ENCODE measurements at regions not wholly inside any gene's neighbourhood (a gene's known extent, or its start where the extent isn't known, plus 50 kb on each side); places are given as distances from the start of the nearest gene placed in this dataset.

- no peak for DNase-seq (ENCODE audit: low read depth)
These were observed 363.9 kb upstream of the ZNF507 start for GRCh38 chr19:31981545-31981944.

- no peak for DNase-seq (ENCODE audit: low read depth)
These were observed 361.8 kb upstream of the ZNF507 start for GRCh38 chr19:31983647-31984046.

- DNase-seq (ENCODE audit: low read depth): no peak
These were observed 360.3 kb upstream of the ZNF507 start for GRCh38 chr19:31985001-31985605.

- no peak for DNase-seq (ENCODE audit: low read depth)
These were observed 358.5 kb upstream of the ZNF507 start for GRCh38 chr19:31986951-31987350.

GRCh38 chr19:31988256-31988655 is 357.2 kb upstream of the ZNF507 start:
- DNase-seq (ENCODE audit: low read depth): no peak

GRCh38 chr19:31991984-31992655 is 353.3 kb upstream of the ZNF507 start:
- DNase-seq (ENCODE audit: low read depth): no peak

GRCh38 chr19:31992750-31993149 is 352.7 kb upstream of the ZNF507 start:
- DNase-seq (ENCODE audit: low read depth): no peak

- DNase-seq (ENCODE audit: low read depth): no peak
These were observed 349.9 kb upstream of the ZNF507 start for GRCh38 chr19:31995546-31995945.

- no peak for DNase-seq (ENCODE audit: low read depth)
These were observed 335.3 kb upstream of the ZNF507 start for GRCh38 chr19:32010071-32010470.

- DNase-seq (ENCODE audit: low read depth): no peak
These were observed 333.2 kb upstream of the ZNF507 start for GRCh38 chr19:32012206-32012605.

- DNase-seq (ENCODE audit: low read depth): no peak
These were observed 332.4 kb upstream of the ZNF507 start for GRCh38 chr19:32012886-32013631.

- no peak for DNase-seq (ENCODE audit: low read depth)
These were observed 328.0 kb upstream of the ZNF507 start for GRCh38 chr19:32017176-32017953.

GRCh38 chr19:32018014-32018413 is 327.4 kb upstream of the ZNF507 start:
- no peak for DNase-seq (ENCODE audit: low read depth)

GRCh38 chr19:32020538-32020937 is 324.9 kb upstream of the ZNF507 start:
- DNase-seq (ENCODE audit: low read depth): no peak

- DNase-seq (ENCODE audit: low read depth): no peak
These were observed 323.3 kb upstream of the ZNF507 start for GRCh38 chr19:32022044-32022640.

- no peak for DNase-seq (ENCODE audit: low read depth)
These were observed 322.5 kb upstream of the ZNF507 start for GRCh38 chr19:32022731-32023563.

- DNase-seq (ENCODE audit: low read depth): no peak
These were observed 321.9 kb upstream of the ZNF507 start for GRCh38 chr19:32023564-32023832.

- DNase-seq (ENCODE audit: low read depth): no peak
These were observed 316.2 kb upstream of the ZNF507 start for GRCh38 chr19:32029235-32029634.

- DNase-seq (ENCODE audit: low read depth): no peak
These were observed 312.8 kb upstream of the ZNF507 start for GRCh38 chr19:32032561-32032960.

- no peak for DNase-seq (ENCODE audit: low read depth)
These were observed 309.8 kb upstream of the ZNF507 start for GRCh38 chr19:32035626-32036025.

Measured in activated gamma-delta T cell treated with anti-CD3 and anti-CD28 coated beads, Interleukin-2, amount 50 U/mL, for 16 hours (primary cell).